Ovary (tissue), 7 donors: ENCODE measurements at regions not wholly inside any gene's neighbourhood (a gene's known extent, or its start where the extent isn't known, plus 50 kb on each side); places are given as distances from the start of the nearest gene placed in this dataset.

Experiments used
- DNase-seq, 5 donors: peaks; one replicate each; pipeline ENCODE4 v3.0.0-alpha.2; 2019 to 2020
- H3K27ac ChIP-seq, 2 donors: fragments of 200-600 bp; one replicate each; pipeline versions ENCODE4 v1.5.1 to v1.8.0; 2019 to 2022
- H3K27me3 ChIP-seq: fragments of 200-600 bp; one replicate; pipeline ENCODE4 v1.8.0; 2022
- H3K36me3 ChIP-seq: fragments of 200-600 bp; sonication (generic); one replicate; pipeline ENCODE4 v1.5.1; 2019
- H3K4me1 ChIP-seq: one replicate; pipeline ENCODE4 v1.8.1; 2013; ENCODE audit warnings: mild to moderate bottlenecking, moderate library complexity; ENCODE audit not compliant: insufficient read depth
- H3K4me3 ChIP-seq: fragments of 200-600 bp; sonication (generic); one replicate; pipeline ENCODE4 v1.5.1; 2017
- H3K9me3 ChIP-seq, 2 donors: fragments of 200-600 bp in 1 of 2; sonication (generic) in 1 of 2; one replicate each; pipeline versions ENCODE4 v1.5.1 to v1.8.1; 2013 to 2019; ENCODE audit warnings: mild to moderate bottlenecking in 1 of 2, moderate library complexity in 1 of 2
- EP300 ChIP-seq: sonication (generic); formaldehyde crosslinking; IDR thresholded peaks from one replicate; pipeline ENCODE4 v1.6.1; 2017; ENCODE audit warnings: antibody characterized with exemption
- POLR2A ChIP-seq: fragments of 450-650 bp; IDR thresholded peaks from one replicate; pipeline ENCODE4 v1.6.1; 2017; ENCODE audit warnings: antibody characterized with exemption, mild to moderate bottlenecking, moderate library complexity
- WGBS, 3 donors: extraction: QIAGEN DNeasy Blood & Tissue Kit in 1 of 3; methylation state at CpG; one replicate each; pipeline versions ENCODE4 v1.1.5 to v1.1.7; 2013 to 2017; 5-methylcytosine and 5-hydroxymethylcytosine counted together
- intact Hi-C, 4 donors: fragments of 100-400 bp; cut with DNase I; formaldehyde crosslinking; loops; one replicate each; pipeline versions ENCODE4 v1.11.0 to v1.15.1; 2022 to 2023
- TF ChIP-seq, protein P1 (sequence below), 3 donors: fragments of 450-650 bp in 2 of 3; fragments of 200-600 bp in 1 of 3; IDR thresholded peaks; one replicate each; pipeline versions ENCODE4 v1.5.1 to v1.8.0; 2016 to 2022; ENCODE audit warnings: antibody characterized with exemption in 3 of 3, mild to moderate bottlenecking in 1 of 3
- donor health status: DM: no; HTN: no; CAD: no; lungs with moderate emphysema.
- donor health status: DM: no; HTN: no; CAD: no.
- donor health status: Bipolar disorder and iron deficiency.
- donor health status: DM: no; HTN: no; CAD: no.
- donor health status: DM: yes; HTN: yes; CAD: no.

DNA sequence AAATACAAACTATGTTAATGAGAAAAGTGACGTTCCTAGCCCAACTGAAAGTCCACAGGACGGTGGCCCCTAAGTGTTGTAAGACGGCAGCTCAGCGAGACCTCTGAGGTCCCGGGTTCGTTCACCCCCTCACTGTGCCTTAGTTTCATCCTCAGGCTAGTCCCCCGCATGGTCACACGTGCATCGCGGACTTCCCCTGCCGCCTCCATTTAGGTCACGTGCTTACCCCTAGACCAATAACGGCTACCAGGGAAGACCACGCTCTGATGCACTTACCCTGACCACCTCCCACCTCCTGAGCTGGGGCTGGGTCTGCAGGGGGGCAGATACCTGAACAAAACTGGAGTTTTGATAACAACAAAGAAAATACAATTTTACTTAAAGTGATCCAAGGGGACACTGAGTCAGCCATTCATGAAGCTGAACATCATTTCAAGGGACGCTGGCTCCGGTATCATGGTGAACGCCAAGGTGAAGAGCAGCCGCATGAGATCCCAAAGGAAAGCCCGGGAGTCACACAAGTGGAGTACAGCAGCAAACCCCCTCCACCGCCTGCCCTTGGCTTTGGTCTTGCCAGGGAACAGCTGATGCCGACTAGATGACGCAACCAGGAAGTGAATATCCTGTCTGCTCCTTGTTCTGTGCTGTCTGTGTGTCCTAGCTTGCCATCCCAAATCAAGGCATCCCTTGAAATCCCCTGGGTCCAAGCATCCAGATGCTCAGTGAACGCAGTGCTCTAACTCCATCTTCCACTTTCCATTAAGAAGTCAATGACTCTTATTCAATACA is 274.1 kb downstream of the PCNX1 start:
- TF ChIP-seq POLR2A (no peak), EP300 (no peak)
- TF ChIP-seq, protein P1, sequence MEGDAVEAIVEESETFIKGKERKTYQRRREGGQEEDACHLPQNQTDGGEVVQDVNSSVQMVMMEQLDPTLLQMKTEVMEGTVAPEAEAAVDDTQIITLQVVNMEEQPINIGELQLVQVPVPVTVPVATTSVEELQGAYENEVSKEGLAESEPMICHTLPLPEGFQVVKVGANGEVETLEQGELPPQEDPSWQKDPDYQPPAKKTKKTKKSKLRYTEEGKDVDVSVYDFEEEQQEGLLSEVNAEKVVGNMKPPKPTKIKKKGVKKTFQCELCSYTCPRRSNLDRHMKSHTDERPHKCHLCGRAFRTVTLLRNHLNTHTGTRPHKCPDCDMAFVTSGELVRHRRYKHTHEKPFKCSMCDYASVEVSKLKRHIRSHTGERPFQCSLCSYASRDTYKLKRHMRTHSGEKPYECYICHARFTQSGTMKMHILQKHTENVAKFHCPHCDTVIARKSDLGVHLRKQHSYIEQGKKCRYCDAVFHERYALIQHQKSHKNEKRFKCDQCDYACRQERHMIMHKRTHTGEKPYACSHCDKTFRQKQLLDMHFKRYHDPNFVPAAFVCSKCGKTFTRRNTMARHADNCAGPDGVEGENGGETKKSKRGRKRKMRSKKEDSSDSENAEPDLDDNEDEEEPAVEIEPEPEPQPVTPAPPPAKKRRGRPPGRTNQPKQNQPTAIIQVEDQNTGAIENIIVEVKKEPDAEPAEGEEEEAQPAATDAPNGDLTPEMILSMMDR (IDR thresholded peaks at IDR 0.05): no peak
- Histone ChIP-seq H3K9me3 (no peaks in the 10 kb centered on the region), H3K36me3 (no peaks in the 10 kb centered on the region), H3K27me3 (no peaks in the 10 kb centered on the region), H3K4me1 (no peaks in the 10 kb centered on the region), H3K27ac (no peak overlapping the region), H3K4me3 (no peak overlapping the region)
- no peak for DNase-seq
- intact Hi-C loops: no loop called here
- WGBS, 3 donors: 90 to 94% (median 93%) methylated on average over 23 of the region's 23 CpGs

DNA sequence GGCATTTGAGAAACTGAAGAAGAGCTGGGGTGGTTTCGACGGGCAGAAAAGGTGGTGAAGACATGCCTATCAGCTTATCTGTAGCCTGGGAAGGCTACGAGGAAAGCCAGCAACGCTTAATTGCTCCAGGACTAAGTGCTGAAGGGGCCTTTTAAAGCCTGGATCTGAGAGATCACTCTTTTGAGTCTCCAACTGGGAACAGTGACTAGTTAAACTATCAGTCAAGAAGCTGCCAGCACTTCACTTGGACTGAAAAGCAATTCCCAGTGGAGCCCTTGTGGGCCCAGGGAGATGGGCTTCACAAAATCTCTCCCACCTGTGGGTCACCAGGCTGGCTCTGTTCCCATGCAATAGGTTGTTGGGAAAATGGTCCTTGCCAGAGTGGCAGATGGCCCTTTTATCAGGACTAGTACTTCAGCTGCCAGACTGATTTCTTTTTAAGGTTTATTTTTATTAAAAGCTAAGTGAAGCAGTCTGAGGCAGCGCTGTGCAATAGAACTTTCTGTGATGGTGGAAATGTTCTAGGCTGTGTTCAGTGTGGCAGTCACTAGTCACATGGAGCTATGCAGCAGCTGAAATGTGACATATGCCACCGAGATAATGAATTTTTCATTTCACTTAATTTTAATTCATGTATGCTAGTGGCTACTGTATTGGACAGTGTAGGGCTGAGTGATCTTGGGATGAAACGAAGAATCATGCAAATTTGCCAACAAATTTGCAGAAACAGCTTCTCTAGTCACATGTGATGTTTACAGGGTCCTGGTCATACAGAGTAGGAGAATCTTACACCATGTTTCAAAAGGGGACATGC is 276.8 kb downstream of the PCNX1 start:
- no peak for DNase-seq
- Histone ChIP-seq H3K9me3 (no peaks in the 10 kb centered on the region), H3K27ac (no peak overlapping the region), H3K4me3 (no peak overlapping the region), H3K36me3 (no peaks in the 10 kb centered on the region), H3K27me3 (no peaks in the 10 kb centered on the region), H3K4me1 (no peaks in the 10 kb centered on the region)
- intact Hi-C loops: no loop called here
- 53 to 59% (median 54%) methylated on average over 7 of the region's 7 CpGs for WGBS, 3 donors
- TF ChIP-seq POLR2A (no peak), EP300 (no peak)

DNA sequence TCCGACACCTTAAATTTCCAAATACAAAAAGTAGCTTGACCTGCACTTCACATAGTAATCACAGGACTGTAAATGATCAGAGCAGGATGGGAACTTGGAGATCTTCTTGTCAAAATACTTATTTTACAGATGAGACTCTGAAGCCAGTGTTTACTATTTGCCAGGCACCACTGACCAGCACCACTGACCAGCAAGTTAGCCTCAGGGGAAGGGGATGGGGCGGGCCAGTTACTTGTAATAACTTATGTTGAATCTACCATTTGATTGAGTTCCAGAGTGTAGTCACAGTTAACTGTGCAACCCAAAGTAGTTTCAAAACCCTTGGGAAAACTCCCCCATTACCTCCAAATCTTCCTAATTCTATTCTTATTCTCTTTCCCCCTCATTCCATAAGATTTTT is 278.4 kb downstream of the PCNX1 start:
- Histone ChIP-seq H3K9me3 (no peaks in the 10 kb centered on the region), H3K36me3 (no peaks in the 10 kb centered on the region), H3K4me3 (no peak overlapping the region), H3K4me1 (no peaks in the 10 kb centered on the region), H3K27me3 (no peaks in the 10 kb centered on the region), H3K27ac (no peak overlapping the region)
- no peak for DNase-seq
- 95 to 97% (median 97%) methylated on average over 2 of the region's 2 CpGs for WGBS, 3 donors
- intact Hi-C loops: no loop called here
- TF ChIP-seq POLR2A (no peak), EP300 (no peak)

DNA sequence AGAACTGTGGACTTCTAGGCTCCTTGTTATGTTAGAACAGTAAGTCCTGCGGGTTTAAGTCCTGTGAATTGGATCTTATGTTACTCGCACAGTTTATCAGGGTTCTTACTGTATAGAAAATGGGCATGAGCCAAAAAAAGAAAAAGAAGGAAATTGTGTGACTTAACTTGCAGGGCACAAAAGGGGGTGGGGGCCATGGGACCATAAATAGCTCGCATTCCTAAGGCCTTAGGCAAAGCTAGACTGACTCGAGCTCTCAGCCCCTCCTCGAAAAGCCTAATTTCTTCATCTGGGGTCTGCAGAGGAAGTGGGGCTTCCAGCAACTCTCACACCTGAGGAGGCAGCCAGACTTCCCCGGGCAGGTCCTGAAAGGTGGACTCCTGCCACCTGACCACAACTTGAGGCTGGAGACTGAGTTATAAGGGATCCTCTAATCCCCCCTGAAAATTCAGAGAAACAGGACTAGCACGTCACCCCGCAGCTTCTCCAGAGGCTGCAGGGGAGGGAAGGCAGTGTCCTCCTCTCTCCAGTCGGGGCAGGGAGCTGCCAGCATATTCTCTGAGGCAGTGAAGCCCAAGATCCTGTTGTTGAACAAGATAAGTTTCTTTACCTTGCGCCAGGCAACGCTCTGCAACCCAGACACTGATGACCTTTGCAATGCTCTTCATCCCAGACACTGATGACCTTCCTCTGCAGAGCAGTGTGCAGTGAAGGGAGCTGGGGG is 280.5 kb downstream of the PCNX1 start:
- intact Hi-C loops: no loop called here
- H3K4me3 ChIP-seq: no peak overlapping the region
- TF ChIP-seq POLR2A: no peak
- TF ChIP-seq, protein P1 (IDR thresholded peaks at IDR 0.05): no peak
- no peak for TF ChIP-seq EP300
- H3K27ac ChIP-seq: no peak overlapping the region
- no peak for DNase-seq
- no peaks in the 10 kb centered on the region for H3K9me3 ChIP-seq
- WGBS, 3 donors: 64 to 69% (median 69%) methylated on average over 11 of the region's 11 CpGs
- no peaks in the 10 kb centered on the region for H3K27me3 ChIP-seq
- H3K4me1 ChIP-seq: no peaks in the 10 kb centered on the region
- no peaks in the 10 kb centered on the region for H3K36me3 ChIP-seq

DNA sequence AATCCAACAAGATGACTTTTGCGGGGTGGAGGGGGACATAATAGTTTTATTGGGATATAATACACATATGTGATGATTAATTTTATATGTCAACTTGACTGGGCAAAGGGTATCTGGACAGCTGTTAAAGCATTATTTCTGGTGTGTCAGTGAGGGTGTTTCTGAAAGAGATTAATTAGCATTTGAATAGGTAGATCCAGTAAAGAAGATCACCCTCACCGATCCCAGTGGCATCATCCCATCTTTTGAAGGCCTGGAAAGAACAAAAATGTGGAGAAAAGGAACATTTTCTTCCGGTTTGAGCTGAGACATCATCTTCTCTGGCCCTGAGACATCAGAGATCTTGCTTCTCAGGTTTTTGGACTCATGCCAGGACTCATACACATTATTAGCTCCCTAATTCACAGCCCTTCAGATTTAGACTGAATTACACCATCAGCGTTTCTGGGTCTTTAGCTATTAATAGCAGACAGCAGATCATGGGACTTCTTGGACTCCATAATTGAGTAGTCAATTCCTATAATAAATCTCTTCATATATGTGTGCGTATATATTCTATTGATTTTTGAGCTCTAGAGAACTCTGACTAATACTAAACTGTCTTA is 283.6 kb downstream of the PCNX1 start:
- H3K4me1 ChIP-seq: no peaks in the 10 kb centered on the region
- intact Hi-C loops: no loop called here
- no peak overlapping the region for H3K27ac ChIP-seq
- H3K4me3 ChIP-seq: no peak overlapping the region
- no peaks in the 10 kb centered on the region for H3K36me3 ChIP-seq
- H3K9me3 ChIP-seq: no peaks in the 10 kb centered on the region
- 47 to 55% (median 55%) methylated on average over 5 of the region's 5 CpGs for WGBS, 3 donors
- no peak for TF ChIP-seq EP300
- TF ChIP-seq POLR2A: no peak
- DNase-seq: no peak
- H3K27me3 ChIP-seq: no peaks in the 10 kb centered on the region
